Gastrocnemius medialis (tissue), 4 donors: ENCODE measurements at regions not wholly inside any gene's neighbourhood (a gene's known extent, or its start where the extent isn't known, plus 50 kb on each side); places are given as distances from the start of the nearest gene placed in this dataset.

Experiments used
- ATAC-seq, 2 donors: fragments of 150-250 bp; one replicate each; pipeline ENCODE4 v1.9.1; 2016
- DNase-seq, 2 donors: peaks; one replicate each; pipeline ENCODE4 v3.0.0-alpha.2; 2019
- H3K27ac ChIP-seq, 4 donors: fragments of 200-600 bp; sonication (generic); 1 replicate in 1 of 4; 2 replicates in 3 of 4; pipeline ENCODE4 v1.5.1; 2016 to 2018; ENCODE audit warnings: mild to moderate bottlenecking in 2 of 4, moderate library complexity in 1 of 4
- H3K27me3 ChIP-seq, 3 donors: fragments of 200-600 bp; sonication (generic) in 2 of 3; 1 replicate in 1 of 3; 2 replicates in 2 of 3; pipeline versions ENCODE4 v1.5.1 to v1.6.0; 2016 to 2019; ENCODE audit warnings: mild to moderate bottlenecking in 1 of 3, moderate library complexity in 1 of 3
- H3K36me3 ChIP-seq, 2 donors: fragments of 200-600 bp; sonication (generic) in 1 of 2; one replicate each; pipeline ENCODE4 v1.5.1; 2017 to 2018
- H3K4me1 ChIP-seq, 2 donors: fragments of 200-600 bp; sonication (generic) in 1 of 2; one replicate each; pipeline ENCODE4 v1.5.1; 2016 to 2017; ENCODE audit warnings: mild to moderate bottlenecking in 2 of 2
- H3K4me3 ChIP-seq, 4 donors: fragments of 200-600 bp; sonication (generic) in 3 of 4; 1 replicate in 1 of 4; 2 replicates in 3 of 4; pipeline ENCODE4 v1.5.1; 2016 to 2019; ENCODE audit warnings: mild to moderate bottlenecking in 2 of 4
- H3K9me3 ChIP-seq, 3 donors: fragments of 200-600 bp; sonication (generic) in 2 of 3; 1 replicate in 1 of 3; 2 replicates in 2 of 3; pipeline ENCODE4 v1.5.1; 2016 to 2019
- CTCF ChIP-seq, 5 experiments: fragments of 450-650 bp in 3 of 5; fragments of 200-600 bp in 2 of 5; sonication (generic) in 2 of 5; IDR thresholded peaks in 4 of 5; conservative IDR thresholded peaks in 1 of 5; 1 replicate in 4 of 5; 2 replicates in 1 of 5; pipeline ENCODE4 v1.5.1; 2016 to 2019; ENCODE audit warnings: antibody characterized with exemption in 5 of 5, mild to moderate bottlenecking in 3 of 5, moderate library complexity in 3 of 5
- POLR2A ChIP-seq, 2 donors: fragments of 450-650 bp; IDR thresholded peaks; one replicate each; pipeline ENCODE4 v1.6.1; 2017; ENCODE audit warnings: antibody characterized with exemption in 2 of 2, mild to moderate bottlenecking in 2 of 2, moderate library complexity in 2 of 2
- in situ Hi-C, 4 donors: fragments of 200-750 bp; cut with MboI; loops; one replicate each; pipeline versions ENCODE4 v1.15.0 to v1.8.0; 2017; ENCODE audit warnings: low sequenced_read_pairs in 4 of 4
- intact Hi-C: fragments of 100-400 bp; cut with DNase I; formaldehyde crosslinking; loops from one replicate; pipeline ENCODE4 v1.15.1; 2023; ENCODE audit warnings: low total_unique reads

GRCh38 chr2:239601201-239601851, 200.5 kb upstream of the HDAC4 start:
- ATAC-seq (no peak), DNase-seq (no peak)
- H3K27ac ChIP-seq, result no peak overlapping the region
- H3K4me1 ChIP-seq, result no peaks in the 10 kb centered on the region
- no peak for TF ChIP-seq CTCF (IDR thresholded peaks at IDR 0.05 in 4 of 5, conservative IDR thresholded peaks at IDR 0.05 in 1 of 5)
- no peak for TF ChIP-seq POLR2A (IDR thresholded peaks at IDR 0.05)
- H3K36me3 ChIP-seq, result no peaks in the 10 kb centered on the region
- intact Hi-C loops, result no loop called here
- H3K9me3 ChIP-seq, result no peaks in the 10 kb centered on the region
- H3K4me3 ChIP-seq, result no peak overlapping the region
- H3K27me3 ChIP-seq, result no peaks in the 10 kb centered on the region
- in situ Hi-C loops, result no loop called here

- H3K36me3 ChIP-seq, result no peaks in the 10 kb centered on the region
Observed at GRCh38 chr2:239600650-239601049, 199.8 kb upstream of the HDAC4 start.

GRCh38 chr2:239600001-239600593, 199.3 kb upstream of the HDAC4 start:
- Histone ChIP-seq H3K27me3 (no peaks in the 10 kb centered on the region), H3K9me3 (no peaks in the 10 kb centered on the region), H3K27ac (no peak overlapping the region), H3K4me1 (no peaks in the 10 kb centered on the region), H3K36me3 (no peaks in the 10 kb centered on the region), H3K4me3 (no peak overlapping the region)
- intact Hi-C loops, result no loop called here
- no peak for DNase-seq
- ATAC-seq, result no peak
- TF ChIP-seq CTCF (IDR thresholded peaks at IDR 0.05 in 4 of 5, conservative IDR thresholded peaks at IDR 0.05 in 1 of 5), result no peak
- no peak for TF ChIP-seq POLR2A (IDR thresholded peaks at IDR 0.05)
- in situ Hi-C loops, result no loop called here

More at GRCh38 chr2:239600650-239601049, 199.8 kb upstream of the HDAC4 start:
- no peak overlapping the region for H3K4me3 ChIP-seq
- no peak for TF ChIP-seq POLR2A (IDR thresholded peaks at IDR 0.05)
- no peak for TF ChIP-seq CTCF (IDR thresholded peaks at IDR 0.05 in 4 of 5, conservative IDR thresholded peaks at IDR 0.05 in 1 of 5)
- no peak overlapping the region for H3K27ac ChIP-seq
- in situ Hi-C loops (no loop called here), intact Hi-C loops (no loop called here)
- H3K27me3 ChIP-seq, result no peaks in the 10 kb centered on the region
- H3K4me1 ChIP-seq, result no peaks in the 10 kb centered on the region
- DNase-seq (no peak), ATAC-seq (no peak)
- H3K9me3 ChIP-seq, result no peaks in the 10 kb centered on the region

GRCh38 chr2:239599299-239599698, 198.5 kb upstream of the HDAC4 start:
- TF ChIP-seq POLR2A (IDR thresholded peaks at IDR 0.05), result no peak
- no peak for TF ChIP-seq CTCF (IDR thresholded peaks at IDR 0.05 in 4 of 5, conservative IDR thresholded peaks at IDR 0.05 in 1 of 5)
- no peaks in the 10 kb centered on the region for H3K36me3 ChIP-seq
- intact Hi-C loops (no loop called here), in situ Hi-C loops (no loop called here)
- H3K4me3 ChIP-seq, result no peak overlapping the region
- ATAC-seq (no peak), DNase-seq (no peak)
- no peaks in the 10 kb centered on the region for H3K4me1 ChIP-seq
- H3K9me3 ChIP-seq, result no peaks in the 10 kb centered on the region
- H3K27me3 ChIP-seq, result no peaks in the 10 kb centered on the region
- H3K27ac ChIP-seq, result no peak overlapping the region

- ATAC-seq (no peak), DNase-seq (no peak)
- H3K9me3 ChIP-seq, result no peaks in the 10 kb centered on the region
- no peak overlapping the region for H3K4me3 ChIP-seq
- intact Hi-C loops, result no loop called here
- no peak overlapping the region for H3K27ac ChIP-seq
- H3K36me3 ChIP-seq, result no peaks in the 10 kb centered on the region
- in situ Hi-C loops, result no loop called here
- H3K4me1 ChIP-seq, result no peaks in the 10 kb centered on the region
- no peaks in the 10 kb centered on the region for H3K27me3 ChIP-seq
- TF ChIP-seq POLR2A (IDR thresholded peaks at IDR 0.05), result no peak
- no peak for TF ChIP-seq CTCF (IDR thresholded peaks at IDR 0.05 in 4 of 5, conservative IDR thresholded peaks at IDR 0.05 in 1 of 5)
Observed at GRCh38 chr2:239598732-239599090, 197.9 kb upstream of the HDAC4 start.
